HG03354 (cell line): ENCODE measurements at regions not wholly inside any gene's neighbourhood (a gene's known extent, or its start where the extent isn't known, plus 50 kb on each side); places are given as distances from the start of the nearest gene placed in this dataset.

Experiments
- ATAC-seq: cut with Tn5 transposase; IDR thresholded peaks from one replicate; pipeline ENCODE4 v1.9.1; 2021; ENCODE audit warnings: mild to moderate bottlenecking; ENCODE audit not compliant: unreplicated experiment, poor library complexity, severe bottlenecking

- no peak for ATAC-seq
Measured at GRCh38 chr20:56826306-56826704, 197.2 kb downstream of the TFAP2C start.

- no peak for ATAC-seq
Measured at GRCh38 chr20:56826705-56827665, 197.9 kb downstream of the TFAP2C start.

GRCh38 chr20:56827763-56828162 is 198.7 kb downstream of the TFAP2C start:
- ATAC-seq = no peak

GRCh38 chr20:56828402-56828801 is 199.3 kb downstream of the TFAP2C start:
- no peak for ATAC-seq

GRCh38 chr20:56829788-56830385 is 200.8 kb downstream of the TFAP2C start:
- ATAC-seq = no peak

GRCh38 chr20:56831795-56832194 is 202.7 kb downstream of the TFAP2C start:
- ATAC-seq = no peak

GRCh38 chr20:56833427-56833826 is 204.3 kb downstream of the TFAP2C start:
- ATAC-seq = no peak

- ATAC-seq = no peak
Measured at GRCh38 chr20:56835829-56836550, 206.9 kb downstream of the TFAP2C start.

- ATAC-seq = no peak
Measured at GRCh38 chr20:56839222-56839621, 210.1 kb downstream of the TFAP2C start.

- ATAC-seq = no peak
Measured at GRCh38 chr20:56839786-56840185, 210.7 kb downstream of the TFAP2C start.

GRCh38 chr20:56840716-56841261 is 211.7 kb downstream of the TFAP2C start:
- ATAC-seq = no peak

GRCh38 chr20:56841346-56841908 is 212.3 kb downstream of the TFAP2C start:
- no peak for ATAC-seq

GRCh38 chr20:56842056-56842455 is 212.9 kb downstream of the TFAP2C start:
- no peak for ATAC-seq

- ATAC-seq = no peak
Measured at GRCh38 chr20:56843386-56843785, 214.3 kb downstream of the TFAP2C start.

GRCh38 chr20:56843817-56844216 is 214.7 kb downstream of the TFAP2C start:
- no peak for ATAC-seq

- ATAC-seq = no peak
Measured at GRCh38 chr20:56845546-56846086, 216.5 kb downstream of the TFAP2C start.

GRCh38 chr20:56848561-56848960 is 219.5 kb downstream of the TFAP2C start:
- ATAC-seq = no peak

- ATAC-seq = no peak
Measured at GRCh38 chr20:56851552-56851951, 222.4 kb downstream of the TFAP2C start.

- ATAC-seq = no peak
Measured at GRCh38 chr20:56855708-56856107, 226.6 kb downstream of the TFAP2C start.

- ATAC-seq = no peak
Measured at GRCh38 chr20:56857950-56858349, 228.8 kb downstream of the TFAP2C start.
